ENCODE measurements at regions not wholly inside any gene's neighbourhood (a gene's known extent, or its start where the extent isn't known, plus 50 kb on each side); places are given as distances from the start of the nearest gene placed in this dataset.
"Not testable (repeated sequence)": the region's sequence is repeated elsewhere in the genome, so short reads cannot be mapped to it uniquely, and the experiment has no call there.

DNA sequence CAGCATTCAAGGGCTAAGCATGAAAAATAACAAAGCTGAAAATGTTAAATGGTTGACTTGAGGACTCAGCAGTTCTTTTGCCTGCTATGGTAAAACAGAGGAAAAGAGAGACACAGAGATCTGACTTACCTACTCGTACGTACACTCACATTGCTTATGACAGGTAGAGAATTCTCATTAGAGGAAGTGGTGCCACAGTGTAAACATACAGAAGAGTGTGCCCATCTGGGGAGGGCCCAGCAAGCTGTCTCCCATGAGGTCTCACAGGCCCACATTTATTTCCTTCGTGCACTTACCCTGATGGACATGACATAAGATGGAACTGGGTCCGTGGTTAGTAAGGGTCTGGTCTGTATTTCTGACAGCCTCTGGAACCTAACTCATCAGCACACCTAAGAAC is 729.1 kb downstream of the BCL11A start:
- TF ChIP-seq CTCF (IDR thresholded peaks at IDR 0.05; ENCODE audit: insufficient read depth, low read length, poor library complexity, severe bottlenecking), result no peak
- Histone ChIP-seq H3K27me3 (ENCODE audit: control insufficient read depth, insufficient read depth, low read length) (no peaks in the 10 kb centered on the region), H3K36me3 (ENCODE audit: control insufficient read depth, insufficient read depth, low read length) (no peaks in the 10 kb centered on the region), H3K4me3 (ENCODE audit: low read depth, low read length) (no peak overlapping the region)
- no peak for DNase-seq (ENCODE audit: low read depth)

- DNase-seq (ENCODE audit: low read depth), result no peak
- TF ChIP-seq CTCF (IDR thresholded peaks at IDR 0.05; ENCODE audit: insufficient read depth, low read length, poor library complexity, severe bottlenecking), result no peak
- H3K27me3 ChIP-seq (ENCODE audit: control insufficient read depth, insufficient read depth, low read length), result no peaks in the 10 kb centered on the region
Observed at GRCh38 chr2:59816075-59816474, 737.4 kb downstream of the BCL11A start.

GRCh38 chr2:59810283-59810682 is 743.2 kb downstream of the BCL11A start:
- not testable (repeated sequence) for H3K27me3 ChIP-seq (ENCODE audit: control insufficient read depth, insufficient read depth, low read length); H3K36me3 ChIP-seq (ENCODE audit: control insufficient read depth, insufficient read depth, low read length); H3K4me3 ChIP-seq (ENCODE audit: low read depth, low read length); DNase-seq (ENCODE audit: low read depth)

More at GRCh38 chr2:59816075-59816474, 737.4 kb downstream of the BCL11A start:
- Histone ChIP-seq H3K36me3 (ENCODE audit: control insufficient read depth, insufficient read depth, low read length) (no peaks in the 10 kb centered on the region), H3K4me3 (ENCODE audit: low read depth, low read length) (no peak overlapping the region)

DNA sequence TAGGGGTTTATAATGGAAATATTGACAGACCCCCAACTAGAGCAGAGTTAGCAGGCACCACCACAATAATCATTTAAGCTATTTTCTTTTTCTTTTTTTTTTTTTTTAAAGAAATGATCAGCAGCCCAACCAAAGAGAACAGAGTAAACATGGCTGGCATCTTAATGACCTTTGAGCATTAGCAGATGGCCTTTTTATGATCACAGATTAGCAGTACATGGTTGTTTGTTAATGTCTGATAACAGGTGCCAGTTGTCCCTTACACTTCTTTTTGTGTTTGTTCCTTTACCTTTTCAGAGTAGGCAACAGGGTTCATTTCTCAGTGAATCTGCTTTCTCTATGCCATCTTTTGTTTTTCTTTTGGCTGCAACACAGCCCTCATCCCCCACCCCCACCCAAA is 747.0 kb downstream of the BCL11A start:
- H3K27me3 ChIP-seq (ENCODE audit: control insufficient read depth, insufficient read depth, low read length), result no peaks in the 10 kb centered on the region
- H3K4me3 ChIP-seq (ENCODE audit: low read depth, low read length), result no peak overlapping the region
- no peaks in the 10 kb centered on the region for H3K36me3 ChIP-seq (ENCODE audit: control insufficient read depth, insufficient read depth, low read length)
- no peak for DNase-seq (ENCODE audit: low read depth)
- TF ChIP-seq CTCF (IDR thresholded peaks at IDR 0.05; ENCODE audit: insufficient read depth, low read length, poor library complexity, severe bottlenecking), result no peak

GRCh38 chr2:59804732-59805131 is 748.7 kb downstream of the BCL11A start:
- no peak for DNase-seq (ENCODE audit: low read depth)
- TF ChIP-seq CTCF (IDR thresholded peaks at IDR 0.05; ENCODE audit: insufficient read depth, low read length, poor library complexity, severe bottlenecking), result no peak
- Histone ChIP-seq H3K4me3 (ENCODE audit: low read depth, low read length) (no peak overlapping the region), H3K27me3 (ENCODE audit: control insufficient read depth, insufficient read depth, low read length) (no peaks in the 10 kb centered on the region), H3K36me3 (ENCODE audit: control insufficient read depth, insufficient read depth, low read length) (no peaks in the 10 kb centered on the region)

GRCh38 chr2:59803586-59803985 is 749.9 kb downstream of the BCL11A start:
- TF ChIP-seq CTCF (IDR thresholded peaks at IDR 0.05; ENCODE audit: insufficient read depth, low read length, poor library complexity, severe bottlenecking), result no peak
- no peaks in the 10 kb centered on the region for H3K36me3 ChIP-seq (ENCODE audit: control insufficient read depth, insufficient read depth, low read length)
- H3K27me3 ChIP-seq (ENCODE audit: control insufficient read depth, insufficient read depth, low read length), result no peaks in the 10 kb centered on the region
- no peak for DNase-seq (ENCODE audit: low read depth)
- no peak overlapping the region for H3K4me3 ChIP-seq (ENCODE audit: low read depth, low read length)

Data from kidney epithelial cell (primary cell).